ENCODE measurements at regions not wholly inside any gene's neighbourhood (a gene's known extent, or its start where the extent isn't known, plus 50 kb on each side); places are given as distances from the start of the nearest gene placed in this dataset.

- Histone ChIP-seq H3K27ac (no peak overlapping the region), H3K9ac (ENCODE audit: insufficient read length) (no peak overlapping the region), H3K4me3 (no peak overlapping the region), H3K9me3 (ENCODE audit: low read depth, low read length) (no peaks in the 10 kb centered on the region), H3K36me3 (ENCODE audit: insufficient read depth, low read length) (no peaks in the 10 kb centered on the region)
- DNase-seq (ENCODE audit: low read depth, low spot score) = no peak
- TF ChIP-seq POLR2AphosphoS5 (IDR thresholded peaks at IDR 0.05; ENCODE audit: borderline replicate concordance, low read depth, low read length) (no peak), FOXP2 (optimal IDR thresholded peaks at IDR 0.05; ENCODE audit: control extremely low read depth, extremely low read length, insufficient read depth) (no peak), EZH2 (IDR thresholded peaks at IDR 0.05) (no peak)
Measured at GRCh38 chr6:40328986-40329545, 258.1 kb downstream of the LRFN2 start.

GRCh38 chr6:40328386-40328985 is 258.7 kb downstream of the LRFN2 start:
- no peak for DNase-seq (ENCODE audit: low read depth, low spot score)
- Histone ChIP-seq H3K27ac (no peak overlapping the region), H3K36me3 (ENCODE audit: insufficient read depth, low read length) (no peaks in the 10 kb centered on the region), H3K9ac (ENCODE audit: insufficient read length) (no peak overlapping the region), H3K4me3 (no peak overlapping the region), H3K9me3 (ENCODE audit: low read depth, low read length) (no peaks in the 10 kb centered on the region)
- TF ChIP-seq EZH2 (IDR thresholded peaks at IDR 0.05) = no peak
- TF ChIP-seq FOXP2 (optimal IDR thresholded peaks at IDR 0.05; ENCODE audit: control extremely low read depth, extremely low read length, insufficient read depth) = no peak
- TF ChIP-seq POLR2AphosphoS5 (IDR thresholded peaks at IDR 0.05; ENCODE audit: borderline replicate concordance, low read depth, low read length) = no peak

- no peak overlapping the region for H3K4me3 ChIP-seq
- no peaks in the 10 kb centered on the region for H3K36me3 ChIP-seq (ENCODE audit: insufficient read depth, low read length)
- H3K27ac ChIP-seq = no peak overlapping the region
- TF ChIP-seq POLR2AphosphoS5 (IDR thresholded peaks at IDR 0.05; ENCODE audit: borderline replicate concordance, low read depth, low read length) = no peak
- no peak for TF ChIP-seq EZH2 (IDR thresholded peaks at IDR 0.05)
- TF ChIP-seq FOXP2 (optimal IDR thresholded peaks at IDR 0.05; ENCODE audit: control extremely low read depth, extremely low read length, insufficient read depth) = no peak
- H3K9ac ChIP-seq (ENCODE audit: insufficient read length) = no peak overlapping the region
- no peaks in the 10 kb centered on the region for H3K9me3 ChIP-seq (ENCODE audit: low read depth, low read length)
- DNase-seq (ENCODE audit: low read depth, low spot score) = no peak
Measured at GRCh38 chr6:40326714-40327421, 260.3 kb downstream of the LRFN2 start.

- Histone ChIP-seq H3K9me3 (ENCODE audit: low read depth, low read length) (no peaks in the 10 kb centered on the region), H3K36me3 (ENCODE audit: insufficient read depth, low read length) (no peaks in the 10 kb centered on the region), H3K9ac (ENCODE audit: insufficient read length) (no peak overlapping the region), H3K27ac (no peak overlapping the region), H3K4me3 (no peak overlapping the region)
- no peak for TF ChIP-seq EZH2 (IDR thresholded peaks at IDR 0.05)
- TF ChIP-seq POLR2AphosphoS5 (IDR thresholded peaks at IDR 0.05; ENCODE audit: borderline replicate concordance, low read depth, low read length) = no peak
- TF ChIP-seq FOXP2 (optimal IDR thresholded peaks at IDR 0.05; ENCODE audit: control extremely low read depth, extremely low read length, insufficient read depth) = no peak
- DNase-seq (ENCODE audit: low read depth, low spot score) = no peak
Measured at GRCh38 chr6:40325791-40326190, 261.4 kb downstream of the LRFN2 start.

GRCh38 chr6:40325041-40325440 is 262.1 kb downstream of the LRFN2 start:
- DNase-seq (ENCODE audit: low read depth, low spot score) = no peak
- TF ChIP-seq FOXP2 (optimal IDR thresholded peaks at IDR 0.05; ENCODE audit: control extremely low read depth, extremely low read length, insufficient read depth) = no peak
- TF ChIP-seq POLR2AphosphoS5 (IDR thresholded peaks at IDR 0.05; ENCODE audit: borderline replicate concordance, low read depth, low read length) = no peak
- TF ChIP-seq EZH2 (IDR thresholded peaks at IDR 0.05) = no peak
- Histone ChIP-seq H3K9me3 (ENCODE audit: low read depth, low read length) (no peaks in the 10 kb centered on the region), H3K36me3 (ENCODE audit: insufficient read depth, low read length) (no peaks in the 10 kb centered on the region), H3K4me3 (no peak overlapping the region), H3K9ac (ENCODE audit: insufficient read length) (no peak overlapping the region), H3K27ac (no peak overlapping the region)

GRCh38 chr6:40323881-40324634 is 263.1 kb downstream of the LRFN2 start:
- Histone ChIP-seq H3K4me3 (no peak overlapping the region), H3K27ac (no peak overlapping the region), H3K36me3 (ENCODE audit: insufficient read depth, low read length) (no peaks in the 10 kb centered on the region), H3K9ac (ENCODE audit: insufficient read length) (no peak overlapping the region), H3K9me3 (ENCODE audit: low read depth, low read length) (no peaks in the 10 kb centered on the region)
- DNase-seq (ENCODE audit: low read depth, low spot score) = no peak
- TF ChIP-seq EZH2 (IDR thresholded peaks at IDR 0.05) (no peak), POLR2AphosphoS5 (IDR thresholded peaks at IDR 0.05; ENCODE audit: borderline replicate concordance, low read depth, low read length) (no peak), FOXP2 (optimal IDR thresholded peaks at IDR 0.05; ENCODE audit: control extremely low read depth, extremely low read length, insufficient read depth) (no peak)

- TF ChIP-seq FOXP2 (optimal IDR thresholded peaks at IDR 0.05; ENCODE audit: control extremely low read depth, extremely low read length, insufficient read depth) (no peak), EZH2 (IDR thresholded peaks at IDR 0.05) (no peak), POLR2AphosphoS5 (IDR thresholded peaks at IDR 0.05; ENCODE audit: borderline replicate concordance, low read depth, low read length) (no peak)
- Histone ChIP-seq H3K4me3 (no peak overlapping the region), H3K9me3 (ENCODE audit: low read depth, low read length) (no peaks in the 10 kb centered on the region), H3K36me3 (ENCODE audit: insufficient read depth, low read length) (no peaks in the 10 kb centered on the region), H3K27ac (no peak overlapping the region), H3K9ac (ENCODE audit: insufficient read length) (no peak overlapping the region)
- no peak for DNase-seq (ENCODE audit: low read depth, low spot score)
Measured at GRCh38 chr6:40322336-40322735, 264.8 kb downstream of the LRFN2 start.

- H3K9me3 ChIP-seq (ENCODE audit: low read depth, low read length) = no peaks in the 10 kb centered on the region
- H3K36me3 ChIP-seq (ENCODE audit: insufficient read depth, low read length) = no peaks in the 10 kb centered on the region
- H3K9ac ChIP-seq (ENCODE audit: insufficient read length) = no peak overlapping the region
- H3K27ac ChIP-seq = no peak overlapping the region
- no peak for TF ChIP-seq FOXP2 (optimal IDR thresholded peaks at IDR 0.05; ENCODE audit: control extremely low read depth, extremely low read length, insufficient read depth)
- TF ChIP-seq POLR2AphosphoS5 (IDR thresholded peaks at IDR 0.05; ENCODE audit: borderline replicate concordance, low read depth, low read length) = no peak
- no peak for DNase-seq (ENCODE audit: low read depth, low spot score)
- H3K4me3 ChIP-seq = no peak overlapping the region
Measured at GRCh38 chr6:40321616-40322015, 265.5 kb downstream of the LRFN2 start.

All from SK-N-MC (cell line).